ENCODE measurements at regions not wholly inside any gene's neighbourhood (a gene's known extent, or its start where the extent isn't known, plus 50 kb on each side); places are given as distances from the start of the nearest gene placed in this dataset.

DNA sequence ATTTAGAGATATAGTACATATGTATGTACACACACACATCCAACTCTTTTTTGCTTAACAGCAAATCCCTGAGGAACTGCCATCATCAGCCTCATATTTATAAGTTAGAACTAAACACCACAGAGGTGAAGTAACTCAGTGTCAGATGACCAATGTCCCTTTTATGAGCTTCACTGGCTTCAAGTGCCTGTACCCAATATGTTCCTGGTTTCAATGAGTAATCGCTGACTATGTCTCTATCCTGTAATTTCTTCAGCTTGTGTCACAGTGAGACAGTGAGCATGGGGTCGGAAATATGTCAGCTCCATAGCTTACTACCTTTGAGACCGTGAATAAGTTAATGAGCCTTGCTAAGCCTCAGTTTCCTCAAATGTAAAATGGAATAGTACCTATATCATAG lies 136.2 kb upstream of the RASGEF1B start:
- ChIA-PET CTCF (no interaction called here), POLR2A (no interaction called here)
- no peak for DNase-seq (ENCODE audit: low read depth, low spot score)
- TF ChIP-seq, protein P1, sequence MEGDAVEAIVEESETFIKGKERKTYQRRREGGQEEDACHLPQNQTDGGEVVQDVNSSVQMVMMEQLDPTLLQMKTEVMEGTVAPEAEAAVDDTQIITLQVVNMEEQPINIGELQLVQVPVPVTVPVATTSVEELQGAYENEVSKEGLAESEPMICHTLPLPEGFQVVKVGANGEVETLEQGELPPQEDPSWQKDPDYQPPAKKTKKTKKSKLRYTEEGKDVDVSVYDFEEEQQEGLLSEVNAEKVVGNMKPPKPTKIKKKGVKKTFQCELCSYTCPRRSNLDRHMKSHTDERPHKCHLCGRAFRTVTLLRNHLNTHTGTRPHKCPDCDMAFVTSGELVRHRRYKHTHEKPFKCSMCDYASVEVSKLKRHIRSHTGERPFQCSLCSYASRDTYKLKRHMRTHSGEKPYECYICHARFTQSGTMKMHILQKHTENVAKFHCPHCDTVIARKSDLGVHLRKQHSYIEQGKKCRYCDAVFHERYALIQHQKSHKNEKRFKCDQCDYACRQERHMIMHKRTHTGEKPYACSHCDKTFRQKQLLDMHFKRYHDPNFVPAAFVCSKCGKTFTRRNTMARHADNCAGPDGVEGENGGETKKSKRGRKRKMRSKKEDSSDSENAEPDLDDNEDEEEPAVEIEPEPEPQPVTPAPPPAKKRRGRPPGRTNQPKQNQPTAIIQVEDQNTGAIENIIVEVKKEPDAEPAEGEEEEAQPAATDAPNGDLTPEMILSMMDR (IDR thresholded peaks at IDR 0.05; ENCODE audit: low read depth, low read length): no peak
- Histone ChIP-seq H3K4me3 (ENCODE audit: low read depth, low read length) (no peak overlapping the region), H3K27me3 (ENCODE audit: control insufficient read depth, insufficient read depth, low read length) (no peaks in the 10 kb centered on the region), H3K9me3 (ENCODE audit: control insufficient read depth, insufficient read depth, low read length) (no peaks in the 10 kb centered on the region), H3K27ac (ENCODE audit: low read depth, low read length) (no peak overlapping the region)

DNA sequence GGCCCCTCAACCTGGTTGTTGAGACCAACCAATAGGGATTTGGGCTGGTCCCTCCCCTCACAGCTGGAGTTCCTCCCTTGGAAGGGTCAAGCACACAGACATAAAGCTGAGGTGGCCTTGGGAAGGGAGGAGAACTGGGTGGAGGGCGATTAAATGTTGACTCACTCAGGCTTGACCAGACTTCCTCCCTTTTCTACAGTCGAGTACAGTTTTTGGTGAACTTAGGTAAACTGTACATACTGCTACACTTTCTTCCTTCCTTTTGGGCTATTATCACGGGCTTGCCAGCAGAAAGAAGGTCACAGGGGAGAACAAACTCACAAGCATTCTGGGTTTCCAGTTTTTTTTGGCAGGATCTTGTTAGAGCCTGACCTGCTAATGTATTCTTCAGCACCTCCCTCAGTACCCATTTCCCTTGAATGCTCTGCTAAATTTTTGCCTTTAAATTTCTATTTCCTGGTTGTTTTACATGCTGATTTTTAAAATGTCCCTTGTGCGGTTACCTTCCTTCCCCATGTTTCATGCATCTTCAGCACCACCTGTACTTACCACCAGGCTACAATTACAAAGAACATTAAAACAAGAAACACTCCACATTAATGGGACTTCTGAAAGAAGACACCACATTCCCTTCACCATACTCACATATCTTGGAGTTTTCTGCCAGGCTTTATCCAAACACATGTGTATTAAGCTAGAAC lies 135.2 kb upstream of the RASGEF1B start:
- ChIA-PET POLR2A (no interaction called here), CTCF (no interaction called here)
- no peaks in the 10 kb centered on the region for H3K27me3 ChIP-seq (ENCODE audit: control insufficient read depth, insufficient read depth, low read length)
- TF ChIP-seq, protein P1 (IDR thresholded peaks at IDR 0.05; ENCODE audit: low read depth, low read length): no peak
- H3K4me3 ChIP-seq (ENCODE audit: low read depth, low read length): no peak overlapping the region
- no peak for DNase-seq (ENCODE audit: low read depth, low spot score)
- H3K9me3 ChIP-seq (ENCODE audit: control insufficient read depth, insufficient read depth, low read length): no peaks in the 10 kb centered on the region
- no peak overlapping the region for H3K27ac ChIP-seq (ENCODE audit: low read depth, low read length)

DNA sequence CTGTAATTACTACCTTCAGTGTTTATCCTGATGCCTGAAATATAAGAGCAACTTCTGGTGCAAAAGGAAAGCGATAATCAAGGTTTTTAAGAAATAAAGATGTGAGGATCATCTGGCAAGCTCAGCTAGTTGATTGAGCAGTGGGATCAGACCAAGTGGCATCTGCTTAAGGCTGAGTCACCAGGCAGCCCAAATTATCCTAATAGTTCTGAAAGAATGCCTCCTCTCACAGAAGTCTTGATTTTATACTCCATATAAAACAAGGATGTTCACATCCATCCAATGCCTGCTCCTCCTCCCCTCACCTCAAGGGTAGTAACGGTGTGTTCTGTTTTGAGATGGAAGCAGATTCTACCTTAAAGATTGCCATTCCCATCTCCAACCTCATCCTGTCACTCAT lies 134.5 kb upstream of the RASGEF1B start:
- H3K27me3 ChIP-seq (ENCODE audit: control insufficient read depth, insufficient read depth, low read length): no peaks in the 10 kb centered on the region
- TF ChIP-seq, protein P1 (IDR thresholded peaks at IDR 0.05; ENCODE audit: low read depth, low read length): no peak
- DNase-seq (ENCODE audit: low read depth, low spot score): no peak
- ChIA-PET POLR2A (no interaction called here), CTCF (no interaction called here)
- H3K9me3 ChIP-seq (ENCODE audit: control insufficient read depth, insufficient read depth, low read length): no peaks in the 10 kb centered on the region
- no peak overlapping the region for H3K4me3 ChIP-seq (ENCODE audit: low read depth, low read length)
- H3K27ac ChIP-seq (ENCODE audit: low read depth, low read length): no peak overlapping the region

DNA sequence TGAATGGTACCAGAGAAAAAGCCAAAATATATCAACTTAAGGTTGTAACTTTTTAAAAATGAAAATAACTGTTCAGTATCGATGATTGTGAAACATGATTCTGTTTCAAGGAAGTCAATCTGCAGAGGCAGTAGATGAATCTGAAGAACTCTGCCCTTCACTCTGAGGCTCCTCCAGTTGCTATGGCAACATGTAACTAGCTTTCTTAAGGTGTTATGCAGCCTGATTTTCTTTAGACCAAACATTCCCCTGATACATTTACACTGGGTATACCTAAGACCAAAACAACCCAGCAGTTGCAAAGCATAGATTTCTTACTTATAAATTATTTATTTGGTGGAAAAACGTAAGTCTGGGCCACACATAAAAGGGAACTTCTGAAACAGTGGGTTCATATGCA lies 133.6 kb upstream of the RASGEF1B start:
- DNase-seq (ENCODE audit: low read depth, low spot score): no peak
- Histone ChIP-seq H3K4me3 (ENCODE audit: low read depth, low read length) (no peak overlapping the region), H3K27me3 (ENCODE audit: control insufficient read depth, insufficient read depth, low read length) (no peaks in the 10 kb centered on the region), H3K9me3 (ENCODE audit: control insufficient read depth, insufficient read depth, low read length) (no peaks in the 10 kb centered on the region), H3K27ac (ENCODE audit: low read depth, low read length) (no peak overlapping the region)
- ChIA-PET POLR2A (no interaction called here), CTCF (no interaction called here)
- TF ChIP-seq, protein P1 (IDR thresholded peaks at IDR 0.05; ENCODE audit: low read depth, low read length): no peak

DNA sequence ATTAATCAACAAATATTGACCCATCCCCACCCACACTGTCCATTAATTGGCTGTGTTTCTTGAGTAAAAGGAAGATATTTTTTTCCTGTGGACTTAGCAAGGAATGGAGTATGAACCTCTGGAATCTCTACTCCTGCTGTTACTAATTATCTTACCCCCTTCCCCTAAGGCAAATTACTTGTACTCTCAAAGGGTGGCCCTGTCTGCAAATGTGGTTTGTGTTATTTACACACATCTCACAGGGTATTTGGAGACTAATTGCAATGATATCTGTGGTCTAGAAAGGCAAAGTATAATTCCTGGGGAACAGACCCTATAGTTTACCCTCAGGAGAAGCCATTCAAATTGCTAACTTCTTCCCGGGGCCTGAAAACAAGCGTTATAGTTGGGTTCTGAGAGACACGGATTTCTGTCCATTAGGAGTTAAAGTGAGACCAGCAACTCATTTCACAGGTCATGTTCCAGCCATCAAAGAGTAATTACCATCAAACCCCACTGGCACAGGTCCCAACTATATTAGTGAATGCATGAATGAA lies 133.0 kb upstream of the RASGEF1B start:
- H3K9me3 ChIP-seq (ENCODE audit: control insufficient read depth, insufficient read depth, low read length): no peaks in the 10 kb centered on the region
- ChIA-PET CTCF (no interaction called here), POLR2A (no interaction called here)
- TF ChIP-seq, protein P1 (IDR thresholded peaks at IDR 0.05; ENCODE audit: low read depth, low read length): no peak
- no peak for DNase-seq (ENCODE audit: low read depth, low spot score)
- H3K27me3 ChIP-seq (ENCODE audit: control insufficient read depth, insufficient read depth, low read length): no peaks in the 10 kb centered on the region
- no peak overlapping the region for H3K27ac ChIP-seq (ENCODE audit: low read depth, low read length)
- no peak overlapping the region for H3K4me3 ChIP-seq (ENCODE audit: low read depth, low read length)
